Stomach (tissue), 8 donors: ENCODE measurements at regions not wholly inside any gene's neighbourhood (a gene's known extent, or its start where the extent isn't known, plus 50 kb on each side); places are given as distances from the start of the nearest gene placed in this dataset.

Experiments
- DNase-seq, 2 donors: peaks; one replicate each; pipeline versions ENCODE4 v3.0.0 to v3.0.0-alpha.2; 2013 to 2019
- H3K27ac ChIP-seq, 5 donors: fragments of 200-600 bp in 4 of 5; sonication (generic) in 4 of 5; one replicate each; pipeline ENCODE4 v1.5.1; 2013 to 2019; ENCODE audit warnings: mild to moderate bottlenecking in 1 of 5, moderate library complexity in 1 of 5
- H3K27me3 ChIP-seq, 3 donors: fragments of 200-600 bp; sonication (generic); one replicate each; pipeline ENCODE4 v1.5.1; 2017 to 2019; ENCODE audit warnings: mixed run types in 1 of 3
- H3K36me3 ChIP-seq, 4 donors: fragments of 200-600 bp; sonication (generic); 1 replicate in 3 of 4; 2 replicates in 1 of 4; pipeline ENCODE4 v1.5.1; 2016 to 2019
- H3K4me1 ChIP-seq, 4 donors: fragments of 200-600 bp; sonication (generic); one replicate each; pipeline ENCODE4 v1.5.1; 2016 to 2019
- H3K4me3 ChIP-seq, 4 donors: fragments of 200-600 bp; sonication (generic) in 3 of 4; one replicate each; pipeline ENCODE4 v1.5.1; 2016 to 2019; ENCODE audit warnings: mild to moderate bottlenecking in 1 of 4
- H3K9me3 ChIP-seq, 4 donors: fragments of 200-600 bp; sonication (generic); one replicate each; pipeline ENCODE4 v1.5.1; 2016 to 2019
- EP300 ChIP-seq: sonication (generic); formaldehyde crosslinking; IDR thresholded peaks from one replicate; pipeline ENCODE4 v1.6.1; 2017; ENCODE audit warnings: antibody characterized with exemption
- POLR2A ChIP-seq, 4 donors: fragments of 450-650 bp; IDR thresholded peaks; one replicate each; pipeline ENCODE4 v1.6.1; 2016; ENCODE audit warnings: antibody characterized with exemption in 4 of 4, control low read depth in 2 of 4, mild to moderate bottlenecking in 1 of 4, moderate library complexity in 1 of 4
- POLR2AphosphoS5 ChIP-seq, 3 donors: sonication (generic); formaldehyde crosslinking; IDR thresholded peaks; one replicate each; pipeline ENCODE4 v1.6.1; 2016; ENCODE audit warnings: antibody characterized with exemption in 3 of 3
- WGBS, 5 donors: extraction: QIAGEN DNeasy Blood & Tissue Kit in 3 of 5; methylation state at CpG; one replicate each; pipeline versions ENCODE4 v1.1.5 to v1.1.7; 2013 to 2018; 5-methylcytosine and 5-hydroxymethylcytosine counted together
- intact Hi-C: fragments of 100-400 bp; cut with DNase I; formaldehyde crosslinking; loops from one replicate; pipeline ENCODE4 v1.15.1; 2023; ENCODE audit warnings: low total_unique reads
- TF ChIP-seq, protein P1 (sequence below), 7 experiments: fragments of 450-650 bp in 4 of 7; fragments of 200-600 bp in 3 of 7; sonication (generic) in 3 of 7; IDR thresholded peaks; one replicate each; pipeline ENCODE4 v1.5.1; 2016 to 2019; ENCODE audit warnings: antibody characterized with exemption in 7 of 7, control low read depth in 2 of 7, mild to moderate bottlenecking in 1 of 7
- donor health status: healthy with polysubstance abuse.
- donor health status: Bipolar disorder and iron deficiency.
- donor health status: healthy.

DNA sequence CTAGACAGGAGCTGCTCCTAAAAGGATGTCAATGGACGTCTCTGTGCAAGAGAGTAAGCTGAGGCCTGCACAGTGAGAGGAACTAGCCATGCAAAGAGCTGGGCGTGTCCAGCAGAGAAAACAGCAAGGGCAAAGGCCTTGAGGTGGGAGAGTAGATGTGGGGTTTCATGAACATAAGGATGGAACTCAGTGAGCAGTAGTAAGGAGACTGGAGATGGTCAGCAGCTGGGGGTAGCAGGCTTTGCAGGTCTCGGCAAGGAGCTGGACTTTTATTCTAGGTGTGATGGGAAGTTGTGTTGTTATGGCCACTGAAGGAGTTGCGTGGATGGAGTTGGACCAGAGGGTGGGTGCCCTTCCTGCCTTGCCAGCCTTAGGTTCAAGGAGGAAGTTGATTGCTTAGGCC lies 90.7 kb upstream of the SIRPA start:
- peaks cover 10 to 42% (median 24%) of the 10 kb centered on the region in 4 donors for H3K4me1 ChIP-seq
- peaks cover 0 to 43% (median 35%) of the 10 kb centered on the region in 3 donors for H3K27me3 ChIP-seq
- no peaks in the 10 kb centered on the region for H3K36me3 ChIP-seq
- H3K4me3 ChIP-seq, result no peak overlapping the region
- intact Hi-C loops, result loop anchor here (10.0 kb wide), 1 partner anchor 90 kb away; the partner anchor contains the start of gene SIRPA
- H3K9me3 ChIP-seq, result no peaks in the 10 kb centered on the region
- TF ChIP-seq EP300 (no peak), POLR2A (IDR thresholded peaks at IDR 0.05) (no peak), POLR2AphosphoS5 (IDR thresholded peaks at IDR 0.05) (no peak)
- TF ChIP-seq, protein P1, sequence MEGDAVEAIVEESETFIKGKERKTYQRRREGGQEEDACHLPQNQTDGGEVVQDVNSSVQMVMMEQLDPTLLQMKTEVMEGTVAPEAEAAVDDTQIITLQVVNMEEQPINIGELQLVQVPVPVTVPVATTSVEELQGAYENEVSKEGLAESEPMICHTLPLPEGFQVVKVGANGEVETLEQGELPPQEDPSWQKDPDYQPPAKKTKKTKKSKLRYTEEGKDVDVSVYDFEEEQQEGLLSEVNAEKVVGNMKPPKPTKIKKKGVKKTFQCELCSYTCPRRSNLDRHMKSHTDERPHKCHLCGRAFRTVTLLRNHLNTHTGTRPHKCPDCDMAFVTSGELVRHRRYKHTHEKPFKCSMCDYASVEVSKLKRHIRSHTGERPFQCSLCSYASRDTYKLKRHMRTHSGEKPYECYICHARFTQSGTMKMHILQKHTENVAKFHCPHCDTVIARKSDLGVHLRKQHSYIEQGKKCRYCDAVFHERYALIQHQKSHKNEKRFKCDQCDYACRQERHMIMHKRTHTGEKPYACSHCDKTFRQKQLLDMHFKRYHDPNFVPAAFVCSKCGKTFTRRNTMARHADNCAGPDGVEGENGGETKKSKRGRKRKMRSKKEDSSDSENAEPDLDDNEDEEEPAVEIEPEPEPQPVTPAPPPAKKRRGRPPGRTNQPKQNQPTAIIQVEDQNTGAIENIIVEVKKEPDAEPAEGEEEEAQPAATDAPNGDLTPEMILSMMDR (IDR thresholded peaks at IDR 0.05), result no peak
- DNase-seq, result no peak
- peak overlapping the region in 2 of 5 donors; percentile 75 to 86 for H3K27ac ChIP-seq
- 79 to 88% (median 85%) methylated on average over 4 of the region's 4 CpGs for WGBS, 5 donors

DNA sequence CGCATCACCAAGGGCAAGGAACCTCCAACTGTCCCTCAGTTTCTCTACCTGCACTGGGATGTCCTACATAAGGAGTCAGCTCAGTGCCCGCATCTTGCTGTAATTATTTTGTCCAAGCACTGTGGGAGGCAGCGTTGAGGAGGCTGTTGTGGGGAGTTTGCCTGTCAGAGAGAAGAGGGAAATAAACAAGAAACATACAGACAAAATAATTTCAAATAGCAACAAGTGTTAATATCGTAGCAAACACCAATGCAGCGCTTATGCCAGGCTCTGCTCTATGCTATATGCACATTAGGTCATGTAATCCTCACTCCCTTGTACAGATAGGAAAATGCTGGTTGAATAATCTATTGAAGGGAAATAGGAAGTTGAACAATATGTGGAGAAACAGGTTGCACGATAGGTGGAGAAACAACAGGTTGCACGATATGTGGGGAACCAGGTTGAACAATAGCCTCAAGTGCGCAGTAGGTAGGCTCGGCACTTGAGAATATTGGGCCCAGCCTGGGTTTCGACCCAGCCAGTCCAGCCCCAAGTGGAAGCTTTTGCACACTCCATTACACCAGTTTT lies 91.2 kb upstream of the SIRPA start:
- DNase-seq, result no peak
- WGBS, 5 donors, result 55 to 66% (median 59%) methylated on average over 10 of the region's 10 CpGs
- peak overlapping the region; percentile 52 to 63 (median 54) for H3K4me3 ChIP-seq
- H3K9me3 ChIP-seq, result no peaks in the 10 kb centered on the region
- intact Hi-C loops, result loop anchor here (10.0 kb wide), 1 partner anchor 91 kb away; the partner anchor contains the start of gene SIRPA
- H3K36me3 ChIP-seq, result no peaks in the 10 kb centered on the region
- TF ChIP-seq POLR2A (IDR thresholded peaks at IDR 0.05) (no peak), EP300 (no peak), POLR2AphosphoS5 (IDR thresholded peaks at IDR 0.05) (no peak)
- TF ChIP-seq, protein P1 (IDR thresholded peaks at IDR 0.05), result no peak
- peak overlapping the region in 4 of 5 donors; percentile 63 to 86 (median 76) for H3K27ac ChIP-seq
- H3K4me1 ChIP-seq, result peaks cover 10 to 38% (median 24%) of the 10 kb centered on the region in 4 donors
- H3K27me3 ChIP-seq, result peaks cover 0 to 43% (median 35%) of the 10 kb centered on the region in 3 donors

DNA sequence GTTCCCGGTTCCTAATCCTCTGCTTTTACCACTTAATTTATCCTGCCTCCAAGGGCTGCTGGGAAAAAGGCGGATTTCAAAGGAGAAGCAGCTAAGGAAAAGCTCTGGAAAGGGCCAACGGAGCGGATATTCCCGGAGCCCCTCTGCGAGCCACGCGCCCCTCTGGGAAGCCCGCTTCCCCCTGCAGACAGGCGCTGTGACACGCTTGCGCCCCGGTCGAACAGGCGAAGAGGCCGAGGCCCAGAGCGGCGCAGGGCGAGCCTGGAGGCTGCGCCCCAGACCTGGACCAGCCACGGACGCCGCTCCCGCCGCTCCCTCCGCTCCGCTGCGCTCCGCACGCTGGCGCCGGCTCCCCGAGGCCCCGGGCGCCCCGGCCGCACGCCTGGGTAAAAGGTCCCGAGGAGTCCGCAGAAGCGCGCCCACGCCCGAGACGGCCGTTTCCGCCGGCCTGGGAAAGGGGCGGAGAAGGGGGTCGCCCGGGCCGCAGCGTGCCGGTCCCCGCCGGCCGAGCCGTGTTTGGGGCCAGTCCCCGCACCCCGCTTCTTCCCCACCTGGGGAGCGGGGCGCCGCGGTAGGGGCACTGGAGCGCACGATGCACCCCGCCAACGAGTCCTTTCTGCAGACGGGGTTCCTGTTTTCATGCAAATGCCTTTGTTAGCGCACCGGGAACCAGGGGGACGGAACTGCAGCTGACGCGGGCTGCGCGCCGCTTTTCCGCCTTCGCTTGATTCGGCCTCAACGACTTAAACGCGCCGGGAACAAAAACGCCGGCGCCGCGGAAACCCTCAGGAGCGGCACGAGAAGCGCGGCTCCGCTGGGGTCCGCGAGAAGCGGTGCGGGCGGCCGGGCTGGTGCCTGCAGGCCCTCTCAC lies 91.9 kb upstream of the SIRPA start:
- 1 to 5% (median 3%) methylated on average over 28 to 100 of the region's 100 CpGs for WGBS, 5 donors
- no peaks in the 10 kb centered on the region for H3K9me3 ChIP-seq
- H3K4me1 ChIP-seq, result peaks cover 10 to 38% (median 24%) of the 10 kb centered on the region in 4 donors
- DNase-seq, result peak; percentile 48 to 85
- H3K27me3 ChIP-seq, result peaks cover 0 to 43% (median 35%) of the 10 kb centered on the region in 3 donors
- H3K27ac ChIP-seq, result peak overlapping the region; percentile 30 to 86 (median 75)
- intact Hi-C loops, result loop anchor here (10.0 kb wide), 1 partner anchor 92 kb away; the partner anchor contains the start of gene SIRPA
- H3K4me3 ChIP-seq, result peak overlapping the region; percentile 52 to 63 (median 54)
- H3K36me3 ChIP-seq, result no peaks in the 10 kb centered on the region
- TF ChIP-seq POLR2AphosphoS5 (IDR thresholded peaks at IDR 0.05) (peak in 1 of 3 donors; percentile 23), EP300 (no peak), POLR2A (IDR thresholded peaks at IDR 0.05) (no peak)

DNA sequence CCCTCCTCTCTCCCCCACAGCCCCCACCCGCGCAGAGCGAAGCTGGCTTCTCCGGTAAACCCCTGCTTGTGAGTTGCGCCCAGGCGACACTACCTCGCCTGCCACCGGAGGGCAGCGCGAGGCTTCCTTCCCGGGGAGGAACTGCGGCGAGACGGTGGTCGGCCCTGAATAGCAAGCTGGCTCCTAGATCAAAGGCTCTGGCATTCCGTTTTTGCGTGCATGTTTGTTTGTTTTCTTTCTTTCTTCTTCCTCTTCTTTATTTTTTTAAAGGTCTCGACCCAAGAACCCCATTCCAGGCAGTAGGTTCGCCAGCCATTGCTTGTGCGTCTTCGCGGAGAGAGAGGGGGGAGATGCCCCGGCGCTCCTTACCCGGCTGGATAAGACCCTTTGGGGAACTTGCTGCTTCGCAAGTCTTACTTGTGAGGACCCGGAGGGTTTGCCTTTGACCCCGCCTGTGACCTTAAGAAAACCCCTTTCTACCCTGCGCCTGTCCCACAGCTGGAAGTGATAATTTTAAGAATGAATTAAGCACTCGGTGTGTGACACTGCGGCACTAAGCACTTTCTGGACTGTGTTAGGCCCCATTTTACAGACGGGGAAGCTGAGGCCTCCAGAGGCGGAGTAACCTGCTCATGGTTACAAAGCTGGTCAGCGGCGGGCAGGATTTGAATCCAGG lies 92.7 kb upstream of the SIRPA start:
- intact Hi-C loops, result loop anchor here (10.0 kb wide), 1 partner anchor 92 kb away; the partner anchor contains the start of gene SIRPA
- H3K9me3 ChIP-seq, result no peaks in the 10 kb centered on the region
- DNase-seq, result peak in 1 of 2 donors; percentile 87
- H3K4me3 ChIP-seq, result peak overlapping the region; percentile 52 to 63 (median 54)
- 2 to 4% (median 3%) methylated on average over 34 to 35 of the region's 35 CpGs for WGBS, 5 donors
- peaks cover 0 to 48% (median 35%) of the 10 kb centered on the region in 3 donors for H3K27me3 ChIP-seq
- peaks cover 10 to 38% (median 24%) of the 10 kb centered on the region in 4 donors for H3K4me1 ChIP-seq
- TF ChIP-seq POLR2AphosphoS5 (IDR thresholded peaks at IDR 0.05) (peak in 1 of 3 donors; percentile 44), EP300 (no peak)
- TF ChIP-seq, protein P1 (IDR thresholded peaks at IDR 0.05), result peak in 5 of 7 experiments; percentile 21 to 48 (median 39)
- H3K36me3 ChIP-seq, result no peaks in the 10 kb centered on the region
- H3K27ac ChIP-seq, result peak overlapping the region; percentile 30 to 86 (median 75)
